ENCODE measurements at regions not wholly inside any gene's neighbourhood (a gene's known extent, or its start where the extent isn't known, plus 50 kb on each side); places are given as distances from the start of the nearest gene placed in this dataset.

DNA sequence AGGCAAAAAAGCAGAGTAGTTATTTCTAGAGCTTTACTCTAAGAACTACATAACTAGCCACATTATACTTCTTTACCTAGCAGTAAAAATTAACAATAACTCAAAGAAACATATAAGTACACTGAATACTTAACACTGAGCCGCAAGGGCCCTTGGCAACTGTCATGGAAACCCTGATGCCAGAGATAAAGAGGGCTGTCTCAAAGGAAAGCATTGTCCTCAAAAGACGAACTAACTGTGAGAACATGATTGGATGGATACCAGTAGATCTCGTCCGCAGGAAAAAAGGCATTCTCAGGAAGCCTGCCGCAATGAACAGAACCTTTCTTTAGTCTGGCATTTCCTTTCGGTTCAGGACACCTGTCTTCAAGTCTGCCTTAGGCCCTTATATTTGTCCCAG, 379.0 kb upstream of the SLC30A5 start:
- Histone ChIP-seq H3K36me3 (no peaks in the 10 kb centered on the region), H3K27ac (no peak overlapping the region), H3K4me1 (no peaks in the 10 kb centered on the region), H3K9me3 (no peaks in the 10 kb centered on the region), H3K27me3 (no peaks in the 10 kb centered on the region), H3K4me3 (no peak overlapping the region)
- TF ChIP-seq, protein P1, sequence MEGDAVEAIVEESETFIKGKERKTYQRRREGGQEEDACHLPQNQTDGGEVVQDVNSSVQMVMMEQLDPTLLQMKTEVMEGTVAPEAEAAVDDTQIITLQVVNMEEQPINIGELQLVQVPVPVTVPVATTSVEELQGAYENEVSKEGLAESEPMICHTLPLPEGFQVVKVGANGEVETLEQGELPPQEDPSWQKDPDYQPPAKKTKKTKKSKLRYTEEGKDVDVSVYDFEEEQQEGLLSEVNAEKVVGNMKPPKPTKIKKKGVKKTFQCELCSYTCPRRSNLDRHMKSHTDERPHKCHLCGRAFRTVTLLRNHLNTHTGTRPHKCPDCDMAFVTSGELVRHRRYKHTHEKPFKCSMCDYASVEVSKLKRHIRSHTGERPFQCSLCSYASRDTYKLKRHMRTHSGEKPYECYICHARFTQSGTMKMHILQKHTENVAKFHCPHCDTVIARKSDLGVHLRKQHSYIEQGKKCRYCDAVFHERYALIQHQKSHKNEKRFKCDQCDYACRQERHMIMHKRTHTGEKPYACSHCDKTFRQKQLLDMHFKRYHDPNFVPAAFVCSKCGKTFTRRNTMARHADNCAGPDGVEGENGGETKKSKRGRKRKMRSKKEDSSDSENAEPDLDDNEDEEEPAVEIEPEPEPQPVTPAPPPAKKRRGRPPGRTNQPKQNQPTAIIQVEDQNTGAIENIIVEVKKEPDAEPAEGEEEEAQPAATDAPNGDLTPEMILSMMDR (IDR thresholded peaks at IDR 0.05): no peak
- intact Hi-C loops (cut with DNase I; ENCODE audit: low total_unique reads): no loop called here
- no peak for DNase-seq

DNA sequence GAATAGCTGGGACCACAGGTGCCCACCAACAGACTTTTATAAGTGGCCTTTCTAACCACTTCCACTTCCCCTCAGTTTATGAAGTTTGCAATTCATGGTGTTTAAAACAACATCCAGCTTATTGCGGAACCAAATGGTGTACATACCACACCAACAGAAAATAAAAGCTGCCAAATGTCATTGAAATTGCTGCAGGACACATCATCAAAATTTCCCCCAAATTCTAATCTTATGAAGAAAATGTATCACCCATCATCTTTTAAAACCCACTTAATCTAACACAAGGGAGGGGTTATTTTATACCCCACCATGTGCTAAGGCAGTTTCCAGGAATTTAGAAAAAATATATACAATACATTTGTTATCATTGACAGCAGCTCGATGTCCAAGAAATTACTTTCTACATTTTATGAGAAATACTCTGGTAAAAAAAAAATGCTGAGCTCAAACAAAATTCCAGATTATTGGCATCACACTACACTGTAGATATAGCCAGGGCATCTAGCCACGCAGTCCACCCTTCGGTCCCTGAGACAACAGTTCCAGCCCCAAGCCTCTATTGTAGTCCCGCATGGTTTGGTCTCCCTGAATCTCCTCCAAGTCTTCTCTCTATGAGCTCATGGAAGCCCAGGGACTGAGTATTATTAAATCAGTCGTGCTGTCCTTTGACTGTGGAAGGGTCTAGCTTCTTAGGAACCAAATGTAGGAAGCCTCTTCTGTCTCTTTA, 372.8 kb upstream of the SLC30A5 start:
- TF ChIP-seq, protein P1 (IDR thresholded peaks at IDR 0.05): no peak
- no peaks in the 10 kb centered on the region for H3K9me3 ChIP-seq
- no peaks in the 10 kb centered on the region for H3K27me3 ChIP-seq
- no peak overlapping the region for H3K4me3 ChIP-seq
- H3K4me1 ChIP-seq: no peaks in the 10 kb centered on the region
- H3K36me3 ChIP-seq: no peaks in the 10 kb centered on the region
- H3K27ac ChIP-seq: no peak overlapping the region
- DNase-seq: no peak
- intact Hi-C loops (cut with DNase I; ENCODE audit: low total_unique reads): no loop called here

DNA sequence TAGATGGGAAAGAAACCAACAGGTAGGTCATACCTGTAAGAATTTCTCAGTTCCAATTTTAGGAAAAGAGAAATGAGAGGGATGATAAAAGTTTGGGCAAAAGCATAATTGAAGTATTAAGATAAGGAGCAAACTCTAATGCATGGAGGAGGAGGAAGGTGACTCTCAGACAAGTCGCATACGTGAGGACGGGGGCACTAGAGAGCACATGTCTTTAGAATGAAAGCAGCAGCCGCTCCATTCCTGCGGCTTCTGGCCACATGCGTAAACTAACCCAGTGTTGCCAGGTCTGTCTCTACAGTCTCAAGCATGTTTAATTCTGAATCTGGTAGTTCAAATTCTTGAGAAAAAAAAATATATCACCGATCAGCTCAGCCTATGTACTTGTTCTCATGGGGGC, 371.5 kb upstream of the SLC30A5 start:
- intact Hi-C loops (cut with DNase I; ENCODE audit: low total_unique reads): no loop called here
- TF ChIP-seq, protein P1 (IDR thresholded peaks at IDR 0.05): no peak
- DNase-seq: no peak
- Histone ChIP-seq H3K27ac (no peak overlapping the region), H3K4me1 (no peaks in the 10 kb centered on the region), H3K4me3 (no peak overlapping the region), H3K9me3 (no peaks in the 10 kb centered on the region), H3K36me3 (no peaks in the 10 kb centered on the region), H3K27me3 (no peaks in the 10 kb centered on the region)

DNA sequence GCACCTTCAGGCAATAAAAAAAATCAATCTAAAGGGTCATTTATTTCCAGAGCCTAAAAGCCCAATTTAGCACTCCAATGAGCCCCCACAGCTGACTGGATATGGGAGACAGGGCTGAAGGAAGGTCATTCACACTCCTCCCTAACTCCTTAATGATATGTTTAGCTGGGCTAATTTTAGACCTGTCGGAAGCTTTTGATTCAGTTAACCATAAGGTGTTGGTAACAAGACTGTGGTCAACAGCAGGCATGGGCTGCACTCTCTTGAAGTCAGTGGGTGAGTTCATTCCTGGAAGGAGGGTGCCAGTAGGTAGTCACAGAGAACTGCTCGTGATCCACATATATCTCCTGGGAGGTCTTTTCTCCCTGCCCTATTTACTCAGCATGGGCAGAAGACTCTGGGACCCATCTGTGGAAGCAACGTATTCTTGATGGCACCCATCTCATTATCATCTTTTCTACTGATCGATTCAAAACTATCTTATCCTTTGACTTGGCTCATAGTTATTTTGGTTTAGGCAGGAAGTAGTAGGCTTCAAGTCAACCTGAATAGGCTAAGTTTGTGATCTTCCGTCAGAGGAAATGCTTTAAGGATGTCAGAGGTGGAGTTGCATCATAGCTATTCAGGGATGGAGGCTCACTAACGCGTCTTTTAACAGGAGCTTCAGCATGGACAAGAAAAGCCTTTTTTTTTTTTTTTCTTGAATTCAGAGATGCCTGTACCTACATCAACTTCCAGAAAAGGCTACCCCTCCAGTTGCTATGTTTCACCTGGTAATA, 367.7 kb upstream of the SLC30A5 start:
- H3K9me3 ChIP-seq: no peaks in the 10 kb centered on the region
- no peak overlapping the region for H3K4me3 ChIP-seq
- no peaks in the 10 kb centered on the region for H3K36me3 ChIP-seq
- TF ChIP-seq, protein P1 (IDR thresholded peaks at IDR 0.05): no peak
- intact Hi-C loops (cut with DNase I; ENCODE audit: low total_unique reads): no loop called here
- H3K27ac ChIP-seq: no peak overlapping the region
- peaks cover 0 to 11% (median 5%) of the 10 kb centered on the region in 4 donors for H3K4me1 ChIP-seq
- H3K27me3 ChIP-seq: no peaks in the 10 kb centered on the region
- no peak for DNase-seq

DNA sequence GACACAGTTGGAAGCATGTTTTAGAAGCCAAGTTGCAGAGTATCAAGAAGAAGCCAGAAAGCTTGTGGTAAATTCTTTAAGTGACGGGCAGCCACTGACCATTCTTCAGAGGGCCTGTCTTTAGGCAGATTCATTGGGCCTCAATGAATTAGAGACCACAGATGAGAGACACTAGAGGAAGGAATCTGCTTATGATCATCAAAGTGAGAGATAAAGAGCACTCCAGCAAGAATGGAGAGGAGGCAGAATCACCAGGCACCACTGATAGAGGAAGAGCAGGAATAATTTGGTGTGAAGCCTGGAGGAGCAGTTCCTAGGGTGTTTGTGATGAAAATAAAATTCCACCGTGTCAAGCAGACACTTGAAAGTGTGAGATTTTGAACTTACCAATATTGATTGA, 365.9 kb upstream of the SLC30A5 start:
- TF ChIP-seq, protein P1 (IDR thresholded peaks at IDR 0.05): no peak
- peaks cover 0 to 23% (median 6%) of the 10 kb centered on the region in 4 donors for H3K4me1 ChIP-seq
- no peak overlapping the region for H3K4me3 ChIP-seq
- no peaks in the 10 kb centered on the region for H3K9me3 ChIP-seq
- no peak overlapping the region for H3K27ac ChIP-seq
- intact Hi-C loops (cut with DNase I; ENCODE audit: low total_unique reads): no loop called here
- no peaks in the 10 kb centered on the region for H3K36me3 ChIP-seq
- no peak for DNase-seq
- no peaks in the 10 kb centered on the region for H3K27me3 ChIP-seq
